ENCODE measurements at regions not wholly inside any gene's neighbourhood (a gene's known extent, or its start where the extent isn't known, plus 50 kb on each side); places are given as distances from the start of the nearest gene placed in this dataset.
A peak's percentile ranks its signal among the peaks of the same experiment; 100 is the strongest.

DNA sequence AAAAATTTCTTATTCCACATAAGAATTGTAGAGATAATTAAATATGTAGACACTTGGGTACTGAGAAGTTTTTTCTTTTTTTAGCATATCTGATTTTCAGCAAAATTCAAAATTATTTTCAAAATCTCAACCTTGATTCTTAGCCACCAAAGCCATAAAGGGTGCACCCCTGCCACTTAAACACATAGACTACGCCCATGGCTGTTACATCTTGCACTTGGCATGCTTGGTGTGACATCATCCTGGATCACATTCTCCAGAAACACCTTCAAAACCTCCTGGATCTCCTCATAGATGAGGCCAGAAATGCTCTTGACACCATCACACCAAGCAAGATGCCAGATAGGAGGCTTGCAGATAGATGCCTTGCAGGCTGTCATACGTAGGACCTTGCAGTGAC, 89.1 kb upstream of the KLF14 start:
- no peak overlapping the region for H3K4me3 ChIP-seq (ENCODE audit: control insufficient read depth in 1 of 2, extremely low read depth in 1 of 2, low read length in 1 of 2)
- POLR2A ChIA-PET, result no interaction called here
- ATAC-seq (replicated peaks in 1 of 4), result no peak

DNA sequence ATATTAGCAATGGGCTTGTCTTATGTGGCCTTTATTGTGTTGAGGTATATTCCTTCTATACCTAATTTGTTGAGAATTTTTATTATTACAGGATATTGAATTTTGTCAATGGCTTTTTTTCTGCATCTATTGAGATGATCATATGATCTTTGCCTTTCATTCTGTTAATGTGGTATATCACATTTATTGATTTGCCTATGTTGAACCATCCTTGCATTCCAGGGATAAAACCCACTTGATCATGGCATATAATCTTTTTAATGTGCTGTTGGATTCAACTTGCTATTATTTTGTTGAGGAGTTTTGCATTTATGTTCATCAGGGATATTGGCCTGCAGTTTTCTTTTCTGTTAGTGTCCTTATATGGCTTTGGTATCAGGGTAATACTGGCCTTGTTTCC, 91.8 kb upstream of the KLF14 start:
- no peaks in the 10 kb centered on the region for H3K4me1 ChIP-seq (ENCODE audit: control insufficient read depth in 1 of 2, extremely low read depth in 1 of 2, insufficient read depth in 2 of 2, low read length in 2 of 2)
- ChIA-PET POLR2A (interaction anchor here in 1 of 2 donors (0.6 kb wide), 1 partner anchor 242 kb away, joined by 3 read pairs; no protein-coding TSS in a partner anchor), CTCF (no interaction called here)
- peaks cover 0 to 9% of the 10 kb centered on the region in 2 experiments for H3K27me3 ChIP-seq (replicated peaks in 1 of 2; ENCODE audit: control insufficient read depth in 2 of 2, extremely low read depth in 1 of 2, insufficient read depth in 2 of 2, low read length in 1 of 2)
- H3K9me3 ChIP-seq, result peaks cover 8% of the 10 kb centered on the region
- no peak overlapping the region for H3K27ac ChIP-seq (ENCODE audit: low read length)
- peaks cover 14% of the 10 kb centered on the region for H3K36me3 Mint-ChIP-seq
- H3K4me1 Mint-ChIP-seq, result peaks cover 0 to 6% (median 3%) of the 10 kb centered on the region in 3 donors
- ATAC-seq (replicated peaks in 1 of 4) (no peak), DNase-seq (no peak)
- H3K4me3 ChIP-seq (ENCODE audit: control insufficient read depth in 1 of 2, extremely low read depth in 1 of 2, low read length in 1 of 2), result no peak overlapping the region
- H3K4me3 Mint-ChIP-seq, result no peak overlapping the region
- H3K27me3 Mint-ChIP-seq, result peaks cover 0 to 8% of the 10 kb centered on the region in 2 donors
- no peaks in the 10 kb centered on the region for H3K36me3 ChIP-seq (ENCODE audit: control insufficient read depth in 2 of 2, extremely low read depth in 1 of 2, insufficient read depth in 1 of 2, low read length in 1 of 2)
- no peak overlapping the region for H3K27ac Mint-ChIP-seq
- peaks cover 10 to 40% (median 27%) of the 10 kb centered on the region in 3 donors for H3K9me3 Mint-ChIP-seq

More for the DNA sequence above, 89.1 kb upstream of the KLF14 start:
- Mint-ChIP-seq H3K4me1 (peaks cover 0 to 6% (median 3%) of the 10 kb centered on the region in 3 donors), H3K27ac (no peak overlapping the region), H3K4me3 (no peak overlapping the region), H3K9me3 (peaks cover 10 to 32% (median 21%) of the 10 kb centered on the region in 3 donors), H3K27me3 (peaks cover 0 to 5% of the 10 kb centered on the region in 2 donors), H3K36me3 (peaks cover 8% of the 10 kb centered on the region)
- H3K36me3 ChIP-seq (ENCODE audit: control insufficient read depth in 2 of 2, extremely low read depth in 1 of 2, insufficient read depth in 1 of 2, low read length in 1 of 2), result no peaks in the 10 kb centered on the region
- WGBS (ENCODE audit: insufficient coverage), result 84% methylated on average over 2 of the region's 2 CpGs
- peaks cover 8% of the 10 kb centered on the region for H3K9me3 ChIP-seq
- CTCF ChIA-PET, result interaction anchor here in 1 of 2 donors (0.6 kb wide), 1 partner anchor 450 kb away, joined by 4 read pairs; no protein-coding TSS in a partner anchor
- no peaks in the 10 kb centered on the region for H3K4me1 ChIP-seq (ENCODE audit: control insufficient read depth in 1 of 2, extremely low read depth in 1 of 2, insufficient read depth in 2 of 2, low read length in 2 of 2)
- H3K27me3 ChIP-seq (replicated peaks in 1 of 2; ENCODE audit: control insufficient read depth in 2 of 2, extremely low read depth in 1 of 2, insufficient read depth in 2 of 2, low read length in 1 of 2), result peaks cover 0 to 3% of the 10 kb centered on the region in 2 experiments
- no peak for DNase-seq
- no peak overlapping the region for H3K27ac ChIP-seq (ENCODE audit: low read length)

DNA sequence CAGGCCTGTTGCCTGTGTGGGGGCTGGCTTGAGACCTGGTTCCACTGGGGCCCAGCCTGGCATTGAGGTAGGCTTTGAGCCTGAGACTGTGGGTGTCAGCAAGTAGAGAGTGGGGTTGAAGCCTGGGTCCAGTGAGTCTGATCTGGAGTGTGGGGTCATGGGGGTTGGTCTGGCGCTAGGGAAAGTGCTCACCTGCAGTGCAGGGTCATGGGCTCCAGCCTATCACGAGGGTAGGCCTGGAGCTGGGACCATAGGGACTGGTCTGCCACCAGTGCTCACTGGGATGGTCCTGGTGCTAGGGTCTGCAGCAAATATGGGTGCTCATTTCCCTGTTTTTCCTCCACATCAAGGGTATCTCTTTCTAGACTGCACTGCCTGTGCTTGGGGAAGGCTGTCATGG, 95.4 kb upstream of the KLF14 start:
- Mint-ChIP-seq H3K9me3 (peaks cover 10 to 38% (median 27%) of the 10 kb centered on the region in 3 donors), H3K27ac (no peak overlapping the region), H3K4me1 (no peaks in the 10 kb centered on the region), H3K27me3 (peaks cover 0 to 8% of the 10 kb centered on the region in 2 donors), H3K4me3 (no peak overlapping the region), H3K36me3 (peaks cover 14% of the 10 kb centered on the region)
- no peak overlapping the region for H3K27ac ChIP-seq (ENCODE audit: low read length)
- peaks cover 0 to 6% of the 10 kb centered on the region in 2 experiments for H3K27me3 ChIP-seq (replicated peaks in 1 of 2; ENCODE audit: control insufficient read depth in 2 of 2, extremely low read depth in 1 of 2, insufficient read depth in 2 of 2, low read length in 1 of 2)
- DNase-seq (no peak), ATAC-seq (replicated peaks in 1 of 4) (no peak)
- no peaks in the 10 kb centered on the region for H3K4me1 ChIP-seq (ENCODE audit: control insufficient read depth in 1 of 2, extremely low read depth in 1 of 2, insufficient read depth in 2 of 2, low read length in 2 of 2)
- no peak overlapping the region for H3K4me3 ChIP-seq (ENCODE audit: control insufficient read depth in 1 of 2, extremely low read depth in 1 of 2, low read length in 1 of 2)
- no peaks in the 10 kb centered on the region for H3K36me3 ChIP-seq (ENCODE audit: control insufficient read depth in 2 of 2, extremely low read depth in 1 of 2, insufficient read depth in 1 of 2, low read length in 1 of 2)
- ChIA-PET CTCF (interaction anchor here in 1 of 2 donors (0.8 to 2.1 kb wide), 3 partner anchors 27 to 758 kb away, joined by 3 to 4 read pairs (median 4); no protein-coding TSS in a partner anchor), POLR2A (no interaction called here)
- WGBS (ENCODE audit: insufficient coverage), result 83% methylated on average over 1 of the region's 2 CpGs
- H3K9me3 ChIP-seq, result peaks cover 8% of the 10 kb centered on the region

DNA sequence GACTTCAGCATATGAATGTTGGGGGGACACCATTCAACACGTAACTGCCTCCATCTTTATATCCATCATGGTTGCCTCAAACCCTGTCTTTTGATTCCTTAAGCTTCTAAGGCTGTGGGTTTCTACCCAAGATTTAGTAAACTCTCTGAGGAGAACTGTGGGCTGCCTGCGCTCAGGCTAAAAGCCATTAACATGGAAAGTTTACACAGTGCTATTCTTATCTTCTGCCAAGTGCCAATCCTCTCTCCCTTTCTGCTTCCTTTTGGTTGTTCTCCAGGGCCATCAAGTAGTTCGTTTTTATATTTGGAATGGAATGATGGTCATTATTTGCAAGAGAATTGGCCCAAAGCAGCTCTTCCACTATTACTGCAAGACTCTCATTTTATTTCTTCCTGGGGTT, 97.3 kb upstream of the KLF14 start:
- Histone ChIP-seq H3K4me1 (ENCODE audit: control insufficient read depth in 1 of 2, extremely low read depth in 1 of 2, insufficient read depth in 2 of 2, low read length in 2 of 2) (no peaks in the 10 kb centered on the region), H3K36me3 (ENCODE audit: control insufficient read depth in 2 of 2, extremely low read depth in 1 of 2, insufficient read depth in 1 of 2, low read length in 1 of 2) (no peaks in the 10 kb centered on the region), H3K27ac (ENCODE audit: low read length) (no peak overlapping the region), H3K9me3 (peaks cover 4% of the 10 kb centered on the region), H3K4me3 (ENCODE audit: control insufficient read depth in 1 of 2, extremely low read depth in 1 of 2, low read length in 1 of 2) (no peak overlapping the region), H3K27me3 (replicated peaks in 1 of 2; ENCODE audit: control insufficient read depth in 2 of 2, extremely low read depth in 1 of 2, insufficient read depth in 2 of 2, low read length in 1 of 2) (peaks cover 0 to 7% of the 10 kb centered on the region in 2 experiments)
- peaks cover 0 to 18% of the 10 kb centered on the region in 2 donors for H3K27me3 Mint-ChIP-seq
- peaks cover 5 to 22% (median 19%) of the 10 kb centered on the region in 3 donors for H3K9me3 Mint-ChIP-seq
- H3K4me1 Mint-ChIP-seq, result no peaks in the 10 kb centered on the region
- ChIA-PET POLR2A (no interaction called here), CTCF (interaction anchor here (0.5 to 2.1 kb wide), 6 partner anchors 14 to 768 kb away, joined by 3 to 6 read pairs (median 4); no protein-coding TSS in a partner anchor)
- peaks cover 14% of the 10 kb centered on the region for H3K36me3 Mint-ChIP-seq
- DNase-seq, result no peak
- no peak for ATAC-seq (replicated peaks in 1 of 4)
- no CpG with 5 or more reads among the region's 3 CpGs for WGBS (ENCODE audit: insufficient coverage)
- H3K27ac Mint-ChIP-seq, result no peak overlapping the region
- no peak overlapping the region for H3K4me3 Mint-ChIP-seq

DNA sequence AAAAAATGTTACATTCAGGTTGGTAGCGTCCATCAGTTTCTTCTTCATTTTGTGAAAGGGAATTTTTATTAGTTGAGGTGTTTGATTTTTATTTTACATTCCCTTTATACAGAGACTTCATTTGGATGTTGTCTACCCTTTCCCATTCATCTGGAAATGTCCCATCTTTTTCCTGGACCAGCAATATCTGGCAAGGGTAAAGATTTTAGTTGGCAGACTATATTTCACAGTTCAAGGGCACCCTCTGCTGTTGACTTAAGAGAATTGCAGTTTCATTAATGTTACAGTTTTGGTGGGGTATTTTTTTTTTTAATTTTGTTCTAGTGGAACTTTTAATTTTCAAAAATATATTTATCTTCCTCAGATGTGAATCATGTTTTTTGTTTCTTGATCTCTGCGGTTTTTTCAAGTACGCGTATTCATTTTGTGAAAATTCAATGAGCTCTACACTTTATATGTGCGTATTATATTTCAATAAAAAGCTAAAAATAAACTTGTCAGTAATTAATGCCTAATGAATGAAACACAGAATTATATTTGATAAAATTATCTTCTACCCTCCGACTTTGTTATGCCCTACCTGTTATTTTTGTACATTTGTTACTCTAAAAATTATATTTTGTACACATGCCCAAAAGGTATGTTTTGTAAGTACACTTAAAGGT, 97.9 kb upstream of the KLF14 start:
- no peak overlapping the region for H3K27ac Mint-ChIP-seq
- peaks cover 0 to 16% (median 14%) of the 10 kb centered on the region in 3 donors for H3K9me3 Mint-ChIP-seq
- peaks cover 0 to 12% of the 10 kb centered on the region in 2 experiments for H3K27me3 ChIP-seq (replicated peaks in 1 of 2; ENCODE audit: control insufficient read depth in 2 of 2, extremely low read depth in 1 of 2, insufficient read depth in 2 of 2, low read length in 1 of 2)
- H3K27ac ChIP-seq (ENCODE audit: low read length), result no peak overlapping the region
- H3K36me3 Mint-ChIP-seq, result peaks cover 10% of the 10 kb centered on the region
- ATAC-seq (replicated peaks in 1 of 4), result no peak
- H3K36me3 ChIP-seq (ENCODE audit: control insufficient read depth in 2 of 2, extremely low read depth in 1 of 2, insufficient read depth in 1 of 2, low read length in 1 of 2), result no peaks in the 10 kb centered on the region
- no peak overlapping the region for H3K4me3 ChIP-seq (ENCODE audit: control insufficient read depth in 1 of 2, extremely low read depth in 1 of 2, low read length in 1 of 2)
- peak in 1 of 35 experiments; percentile 72 for DNase-seq
- peaks cover 0 to 20% of the 10 kb centered on the region in 2 donors for H3K27me3 Mint-ChIP-seq
- POLR2A ChIA-PET, result interaction anchor here in 1 of 2 donors (0.7 kb wide), 1 partner anchor 20 kb away, joined by 4 read pairs; no protein-coding TSS in a partner anchor
- no peaks in the 10 kb centered on the region for H3K4me1 Mint-ChIP-seq
- peaks cover 4% of the 10 kb centered on the region for H3K9me3 ChIP-seq
- no peak overlapping the region for H3K4me3 Mint-ChIP-seq
- WGBS (ENCODE audit: insufficient coverage), result no CpG with 5 or more reads among the region's 6 CpGs
- H3K4me1 ChIP-seq (ENCODE audit: control insufficient read depth in 1 of 2, extremely low read depth in 1 of 2, insufficient read depth in 2 of 2, low read length in 2 of 2), result no peaks in the 10 kb centered on the region
- CTCF ChIA-PET, result interaction anchor here (0.7 to 2.0 kb wide), 10 partner anchors 12 to 769 kb away, joined by 3 to 7 read pairs (median 4); partner anchors contain the start of gene KLHDC10 (in 1 of the 2)

DNA sequence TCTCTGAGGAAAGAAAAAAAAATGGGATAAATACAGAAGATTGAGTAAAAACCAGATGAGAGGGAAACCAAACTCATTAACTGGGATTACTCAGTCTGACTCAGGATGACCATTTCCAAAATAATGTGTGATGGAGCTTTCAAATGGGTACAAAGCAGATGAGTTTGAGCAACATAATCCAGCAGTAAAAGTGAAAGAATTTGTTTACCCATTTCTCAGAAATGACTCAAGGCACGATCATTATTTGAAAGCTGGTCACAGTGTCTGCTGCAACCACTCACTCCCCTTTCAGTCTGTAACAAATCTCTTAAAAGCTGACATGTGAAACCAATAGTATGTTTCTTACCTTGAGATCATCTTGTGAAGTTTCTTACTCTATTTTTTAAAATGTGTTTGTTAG, 104.7 kb upstream of the KLF14 start:
- Histone ChIP-seq H3K27ac (ENCODE audit: low read length) (no peak overlapping the region), H3K27me3 (replicated peaks in 1 of 2; ENCODE audit: control insufficient read depth in 2 of 2, extremely low read depth in 1 of 2, insufficient read depth in 2 of 2, low read length in 1 of 2) (peaks cover 0 to 24% of the 10 kb centered on the region in 2 experiments), H3K36me3 (ENCODE audit: control insufficient read depth in 2 of 2, extremely low read depth in 1 of 2, insufficient read depth in 1 of 2, low read length in 1 of 2) (no peaks in the 10 kb centered on the region), H3K4me3 (ENCODE audit: control insufficient read depth in 1 of 2, extremely low read depth in 1 of 2, low read length in 1 of 2) (no peak overlapping the region), H3K9me3 (no peaks in the 10 kb centered on the region), H3K4me1 (ENCODE audit: control insufficient read depth in 1 of 2, extremely low read depth in 1 of 2, insufficient read depth in 2 of 2, low read length in 2 of 2) (peaks cover 2 to 10% of the 10 kb centered on the region in 2 experiments)
- H3K27me3 Mint-ChIP-seq, result peaks cover 0 to 26% of the 10 kb centered on the region in 2 donors
- no peak overlapping the region for H3K4me3 Mint-ChIP-seq
- no peaks in the 10 kb centered on the region for H3K9me3 Mint-ChIP-seq
- no peak overlapping the region for H3K27ac Mint-ChIP-seq
- H3K36me3 Mint-ChIP-seq, result no peaks in the 10 kb centered on the region
- POLR2A ChIA-PET, result no interaction called here
- peaks cover 7 to 19% (median 11%) of the 10 kb centered on the region in 3 donors for H3K4me1 Mint-ChIP-seq
- CTCF ChIA-PET, result no interaction called here
- ATAC-seq (replicated peaks in 1 of 4), result no peak
- no peak for DNase-seq
- no CpG with 5 or more reads among the region's 1 CpG for WGBS (ENCODE audit: insufficient coverage)

Measured in T-cell (primary cell).